Fibroblast of lung (primary cell): ENCODE measurements at regions not wholly inside any gene's neighbourhood (a gene's known extent, or its start where the extent isn't known, plus 50 kb on each side); places are given as distances from the start of the nearest gene placed in this dataset.

ENCODE experiments used
- EZH2 ChIP-seq: IDR thresholded peaks from 2 replicates; pipeline ENCODE4 v1.5.1; 2012; ENCODE audit warnings: low read length, control low read depth, mild to moderate bottlenecking; ENCODE audit errors: missing control alignments
- TF ChIP-seq, protein P1 (sequence below), 2 donors: IDR thresholded peaks in 1 of 2; conservative IDR thresholded peaks in 1 of 2; 1 replicate in 1 of 2; 2 replicates in 1 of 2; pipeline ENCODE4 v1.5.1; 2011 to 2012; ENCODE audit warnings: low read length in 2 of 2, control low read depth in 1 of 2, inconsistent platforms in 1 of 2, low read depth in 1 of 2, mild to moderate bottlenecking in 1 of 2

DNA sequence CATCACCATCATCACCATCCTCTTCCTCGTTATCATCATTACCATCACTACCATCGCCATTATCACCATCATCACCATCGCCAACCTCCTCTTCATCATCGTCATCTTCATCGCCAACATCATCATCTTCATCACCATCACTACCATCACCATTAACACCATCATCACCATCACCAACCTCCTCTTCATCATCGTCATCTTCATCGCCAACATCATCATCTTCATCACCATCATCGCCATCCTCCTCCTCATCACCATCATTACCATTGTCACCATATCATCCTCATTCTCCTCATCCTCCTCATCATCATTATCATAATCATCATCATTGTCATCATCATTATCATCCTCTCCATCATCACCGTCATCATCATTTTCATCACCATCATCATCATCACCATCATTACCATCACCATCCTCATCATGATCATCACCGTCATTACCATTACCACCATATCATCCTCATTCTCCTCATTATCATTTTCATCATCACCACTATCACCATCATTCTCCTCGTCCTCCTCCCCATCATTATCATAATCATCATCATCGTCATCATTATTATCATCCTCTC lies 1498.7 kb downstream of the TBC1D22A start:
- TF ChIP-seq, protein P1, sequence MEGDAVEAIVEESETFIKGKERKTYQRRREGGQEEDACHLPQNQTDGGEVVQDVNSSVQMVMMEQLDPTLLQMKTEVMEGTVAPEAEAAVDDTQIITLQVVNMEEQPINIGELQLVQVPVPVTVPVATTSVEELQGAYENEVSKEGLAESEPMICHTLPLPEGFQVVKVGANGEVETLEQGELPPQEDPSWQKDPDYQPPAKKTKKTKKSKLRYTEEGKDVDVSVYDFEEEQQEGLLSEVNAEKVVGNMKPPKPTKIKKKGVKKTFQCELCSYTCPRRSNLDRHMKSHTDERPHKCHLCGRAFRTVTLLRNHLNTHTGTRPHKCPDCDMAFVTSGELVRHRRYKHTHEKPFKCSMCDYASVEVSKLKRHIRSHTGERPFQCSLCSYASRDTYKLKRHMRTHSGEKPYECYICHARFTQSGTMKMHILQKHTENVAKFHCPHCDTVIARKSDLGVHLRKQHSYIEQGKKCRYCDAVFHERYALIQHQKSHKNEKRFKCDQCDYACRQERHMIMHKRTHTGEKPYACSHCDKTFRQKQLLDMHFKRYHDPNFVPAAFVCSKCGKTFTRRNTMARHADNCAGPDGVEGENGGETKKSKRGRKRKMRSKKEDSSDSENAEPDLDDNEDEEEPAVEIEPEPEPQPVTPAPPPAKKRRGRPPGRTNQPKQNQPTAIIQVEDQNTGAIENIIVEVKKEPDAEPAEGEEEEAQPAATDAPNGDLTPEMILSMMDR (conservative IDR thresholded peaks at IDR 0.05 in 1 of 2, IDR thresholded peaks at IDR 0.05 in 1 of 2; ENCODE audit: low read depth in 1 of 2, low read length in 2 of 2) = no peak
- no peak for TF ChIP-seq EZH2
